Stimulated activated CD8-positive, alpha-beta memory T cell treated with anti-CD3 and anti-CD28 coated beads, Interleukin-2, amount 100 ng/mL, for 48 hours (primary cell): ENCODE measurements at regions not wholly inside any gene's neighbourhood (a gene's known extent, or its start where the extent isn't known, plus 50 kb on each side); places are given as distances from the start of the nearest gene placed in this dataset.

ENCODE experiments used
- DNase-seq, 2 donors: peaks; one replicate each; pipeline ENCODE4 v3.0.0-alpha.2; 2020; ENCODE audit warnings: low read depth in 2 of 2

GRCh38 chr13:31927219-31927653 lies 104.3 kb upstream of the FRY start:
- DNase-seq: no peak

DNA sequence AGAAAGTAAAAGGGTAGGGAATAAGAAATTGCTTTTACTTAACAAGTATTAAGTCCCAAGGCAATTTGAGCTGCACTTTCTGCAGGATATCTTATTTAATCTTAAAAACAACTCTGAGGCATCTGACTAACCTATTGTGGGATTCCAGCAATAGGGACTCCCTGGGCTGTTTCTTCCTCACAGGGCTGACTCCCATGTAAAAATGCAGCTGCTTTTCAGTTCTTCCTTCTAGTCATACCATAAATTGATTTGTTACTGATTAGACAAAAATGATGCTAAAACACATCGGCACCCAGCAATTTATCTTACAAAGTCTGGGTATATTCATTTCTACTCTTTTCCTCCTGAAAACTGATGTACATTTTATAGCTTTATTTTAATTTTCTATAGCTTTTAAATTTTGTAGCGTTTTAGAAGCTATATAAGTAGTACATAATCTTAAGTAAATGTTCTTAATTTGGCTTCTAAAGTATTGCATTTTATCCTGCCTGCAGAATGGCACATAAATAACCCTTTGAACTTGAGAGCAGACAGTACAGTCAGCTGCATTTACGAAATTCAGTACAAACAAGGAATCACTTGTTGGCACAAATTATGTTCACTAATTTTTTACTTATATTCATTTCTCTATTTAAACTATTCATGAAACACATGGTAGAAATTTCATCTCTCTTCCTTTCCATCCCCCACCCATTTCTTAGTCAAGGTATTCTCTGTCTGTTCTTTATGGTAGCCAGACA lies 102.4 kb upstream of the FRY start:
- DNase-seq: no peak

DNA sequence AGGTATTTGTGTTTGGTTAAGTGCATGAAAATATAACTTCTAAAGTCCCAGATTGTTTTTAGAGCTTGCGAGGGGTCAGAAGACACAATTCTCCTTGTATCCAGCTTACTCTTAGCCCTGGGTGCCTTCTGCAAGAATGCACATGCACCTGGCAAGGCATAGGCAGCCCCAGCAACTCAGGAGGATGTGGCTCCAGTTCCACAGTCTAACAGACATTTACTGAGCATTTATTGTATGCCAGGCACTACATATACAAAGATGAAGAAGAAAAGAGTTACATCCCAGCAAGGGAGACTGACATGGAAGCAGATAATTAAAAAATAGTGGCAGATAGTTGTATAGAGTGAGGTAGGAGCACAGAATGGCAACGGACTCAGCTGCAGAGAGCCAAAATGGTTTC lies 101.1 kb upstream of the FRY start:
- no peak for DNase-seq

DNA sequence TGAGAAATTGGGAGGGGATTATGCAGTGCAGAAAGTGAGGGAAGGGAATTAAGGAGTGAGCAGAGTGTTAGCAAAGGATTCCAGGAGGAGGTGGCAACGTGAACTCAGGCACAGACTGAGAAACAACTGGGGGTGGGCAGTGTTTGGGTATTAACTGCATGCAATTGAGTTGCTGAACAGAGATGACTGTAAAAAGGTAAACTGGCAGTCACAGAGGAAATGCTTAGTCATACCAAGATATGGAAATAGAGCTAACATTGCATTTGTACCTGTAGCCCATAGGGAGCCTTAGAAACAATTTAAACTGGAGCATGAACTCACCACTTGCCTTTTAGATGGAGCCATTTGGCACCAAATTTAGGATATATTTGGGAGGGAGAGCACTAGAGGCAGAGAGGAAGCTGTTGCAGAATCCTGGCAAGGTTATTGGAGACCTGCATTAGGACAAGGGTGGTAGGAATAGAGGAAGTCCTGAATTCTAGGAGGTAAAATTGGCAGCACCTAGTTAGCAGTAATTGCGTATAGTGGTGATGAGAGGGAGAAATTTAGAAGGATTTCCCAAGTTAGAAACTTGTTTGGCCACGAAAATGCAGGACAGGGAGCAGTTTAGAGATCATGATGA lies 100.6 kb upstream of the FRY start:
- DNase-seq: no peak

DNA sequence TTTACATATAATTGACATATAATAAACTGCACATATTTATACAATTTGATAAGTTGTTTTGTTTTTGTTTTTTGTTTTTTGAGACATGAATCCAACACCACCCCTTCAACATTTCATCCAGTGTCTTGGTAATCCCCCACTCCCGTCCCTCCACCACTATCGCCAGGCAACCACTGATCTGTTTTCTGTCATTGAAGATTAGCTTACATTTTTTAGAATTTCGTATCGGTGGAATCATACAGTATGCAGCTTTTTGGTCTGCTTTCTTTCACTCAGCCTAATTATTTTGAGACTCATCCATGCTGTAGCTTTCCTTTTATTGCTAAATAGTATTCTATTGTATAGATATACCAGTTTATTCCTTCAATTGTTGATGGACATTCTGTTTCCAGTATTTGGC lies 94.1 kb upstream of the FRY start:
- no peak for DNase-seq

- no peak for DNase-seq
Observed at GRCh38 chr13:31940076-31940475, 91.5 kb upstream of the FRY start.

DNA sequence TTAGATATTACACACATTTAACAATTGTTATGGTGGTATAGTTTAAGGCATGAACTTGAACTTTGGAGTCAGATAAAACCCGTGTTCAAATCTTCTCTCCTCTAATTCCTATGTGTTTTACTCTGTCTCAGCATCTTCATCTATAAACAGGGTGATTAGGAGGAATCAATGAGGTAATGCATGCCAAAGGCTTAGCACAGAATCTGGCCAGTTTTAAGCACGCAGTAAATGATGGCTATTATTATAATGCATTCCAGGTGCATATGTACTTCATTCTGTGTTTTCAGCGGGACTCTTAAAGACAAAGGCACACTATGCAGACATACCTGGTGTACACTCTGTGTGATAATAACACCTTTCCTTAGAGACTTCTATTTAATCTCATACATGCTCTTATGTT lies 88.0 kb upstream of the FRY start:
- DNase-seq: no peak

DNA sequence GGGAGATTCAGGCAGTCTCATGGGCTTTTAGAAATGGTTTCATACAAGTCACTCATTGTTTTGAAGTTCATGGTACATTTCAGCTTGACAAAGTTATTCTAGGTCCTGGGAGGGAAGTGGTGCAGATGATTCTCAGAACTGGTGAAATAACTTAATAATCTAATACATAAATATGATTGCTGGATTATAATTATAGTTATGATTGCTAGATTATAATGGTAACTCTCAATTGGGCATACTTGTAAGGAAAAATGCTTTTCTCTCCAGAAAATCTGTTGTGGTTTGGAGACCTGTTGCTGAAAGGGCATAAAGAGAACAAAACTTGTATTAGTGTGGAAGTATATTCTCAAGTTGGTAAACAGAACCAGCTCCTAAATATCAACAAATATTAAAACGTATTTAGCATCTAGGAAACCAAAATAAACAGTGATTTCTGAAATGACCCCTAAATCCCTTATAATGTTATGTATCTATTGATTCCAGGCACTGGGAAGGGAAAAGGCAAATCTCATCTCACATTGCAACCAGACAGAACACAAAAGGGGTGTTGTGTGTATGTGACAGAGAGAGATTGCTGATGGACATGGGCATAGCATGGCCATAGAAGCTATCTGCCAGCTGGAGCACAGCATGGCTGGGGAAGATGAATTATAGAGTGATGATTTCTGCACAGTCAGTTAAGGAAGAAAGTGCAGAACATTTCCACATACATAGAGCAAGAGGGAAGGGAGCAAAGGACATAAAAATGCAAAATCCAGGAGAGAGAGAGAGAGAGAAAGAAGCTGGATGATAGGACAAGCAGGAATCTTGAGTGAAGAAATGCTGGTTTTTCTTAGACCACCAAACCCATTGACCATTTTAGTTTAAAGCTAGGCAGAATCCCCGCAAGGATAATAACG lies 87.1 kb upstream of the FRY start:
- DNase-seq: no peak

GRCh38 chr13:31945202-31945961 lies 86.2 kb upstream of the FRY start:
- DNase-seq: no peak

DNA sequence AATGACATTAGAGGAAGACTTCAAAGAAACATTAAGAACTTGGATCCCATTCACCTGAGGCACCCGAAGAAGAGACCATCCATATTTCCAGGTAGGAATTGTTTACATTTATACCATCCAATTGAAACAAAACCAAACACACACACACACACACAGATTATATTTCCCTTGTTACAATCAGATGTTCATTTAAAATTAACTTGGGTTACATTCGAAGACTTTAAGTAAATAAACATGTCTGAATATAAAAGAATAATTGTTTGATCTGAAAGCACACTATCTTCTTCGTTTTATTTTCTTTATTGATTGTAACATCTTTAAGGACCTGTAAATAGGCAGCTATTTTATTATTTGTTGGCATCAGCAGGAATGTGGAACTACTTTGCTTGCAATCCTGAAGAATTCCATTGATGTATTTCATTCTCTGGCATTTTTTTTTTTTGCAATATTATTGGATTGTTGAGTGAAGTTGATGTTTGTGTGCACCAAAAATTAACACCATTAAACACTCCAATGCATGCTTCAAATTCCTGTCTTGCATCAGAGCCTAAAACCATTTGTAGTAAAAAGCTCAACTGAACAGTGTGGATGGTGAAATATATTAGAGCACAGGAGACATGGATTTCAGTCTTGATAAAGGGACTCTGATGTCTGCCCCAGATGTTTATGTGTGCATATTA lies 85.3 kb upstream of the FRY start:
- DNase-seq: no peak

DNA sequence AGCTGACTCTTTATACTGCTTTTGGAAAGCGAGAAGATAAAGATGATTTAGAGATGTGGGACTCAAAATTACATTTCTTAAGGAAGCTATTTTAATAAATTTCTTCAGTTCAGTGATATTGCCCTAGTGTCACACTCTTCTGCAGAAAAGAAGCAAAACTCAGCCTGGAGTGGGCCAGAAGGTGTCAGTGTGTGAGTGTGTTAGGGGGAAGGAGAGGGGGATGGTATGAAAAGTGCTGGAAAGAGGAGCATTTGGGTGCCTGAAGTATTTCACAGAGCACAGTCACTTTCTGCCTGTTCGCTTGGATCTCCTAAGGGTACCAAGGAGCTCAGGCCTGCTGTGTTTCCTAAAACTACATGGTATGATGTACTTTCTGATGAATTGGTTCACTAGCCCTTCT lies 84.5 kb upstream of the FRY start:
- DNase-seq: no peak

GRCh38 chr13:31947506-31947905 lies 84.1 kb upstream of the FRY start:
- no peak for DNase-seq

DNA sequence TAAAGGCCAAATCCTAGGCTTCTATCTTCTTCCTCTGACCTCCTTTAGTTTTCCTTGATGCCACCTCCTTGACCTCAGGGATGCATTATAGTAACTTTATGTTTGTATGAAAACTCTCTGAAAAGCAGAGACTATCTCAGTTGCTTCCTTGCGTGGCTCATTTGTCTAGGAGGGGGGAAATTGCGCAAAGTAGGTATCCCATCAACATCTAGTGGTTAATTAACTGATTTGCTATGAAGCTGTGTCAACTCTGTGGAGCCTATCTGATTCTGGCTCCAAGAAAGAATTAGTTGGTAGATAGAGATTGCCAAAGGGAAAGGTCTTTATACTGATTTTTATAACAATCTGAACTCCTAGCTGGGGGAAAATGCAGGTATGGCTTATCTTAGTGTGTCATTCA lies 82.1 kb upstream of the FRY start:
- no peak for DNase-seq

DNA sequence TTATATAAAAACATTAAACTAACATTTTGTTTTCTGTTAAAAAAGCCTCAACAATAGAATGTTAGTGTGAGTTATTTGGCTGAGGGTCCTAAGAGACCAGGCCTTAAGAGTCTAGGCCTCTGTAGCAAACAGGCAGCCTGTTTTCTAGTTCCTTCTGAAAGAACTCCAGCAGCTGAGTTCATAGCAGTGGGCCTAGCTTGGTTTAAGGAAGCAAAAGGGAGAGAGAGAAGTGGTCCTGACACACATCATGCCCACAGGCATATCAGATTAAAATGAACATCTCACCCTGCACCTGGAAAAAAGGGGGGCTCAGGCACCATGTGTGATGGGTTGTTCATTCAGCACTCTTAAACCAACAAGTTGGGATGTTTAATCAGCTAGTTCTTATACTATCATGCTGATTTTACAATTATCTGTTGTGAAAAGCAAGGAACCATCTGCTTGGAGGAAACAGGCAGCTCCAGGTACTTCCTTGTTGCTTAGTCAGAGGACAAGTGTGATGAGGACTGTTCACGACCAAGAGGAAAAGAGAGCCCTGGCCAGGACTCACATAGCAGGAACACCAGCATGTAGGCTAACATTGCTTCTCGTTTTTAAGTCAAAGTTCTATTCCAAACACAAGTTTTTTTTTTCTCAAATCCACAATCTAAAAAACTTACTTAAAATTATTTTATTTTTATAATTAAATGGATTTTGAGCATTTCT lies 81.3 kb upstream of the FRY start:
- no peak for DNase-seq

DNA sequence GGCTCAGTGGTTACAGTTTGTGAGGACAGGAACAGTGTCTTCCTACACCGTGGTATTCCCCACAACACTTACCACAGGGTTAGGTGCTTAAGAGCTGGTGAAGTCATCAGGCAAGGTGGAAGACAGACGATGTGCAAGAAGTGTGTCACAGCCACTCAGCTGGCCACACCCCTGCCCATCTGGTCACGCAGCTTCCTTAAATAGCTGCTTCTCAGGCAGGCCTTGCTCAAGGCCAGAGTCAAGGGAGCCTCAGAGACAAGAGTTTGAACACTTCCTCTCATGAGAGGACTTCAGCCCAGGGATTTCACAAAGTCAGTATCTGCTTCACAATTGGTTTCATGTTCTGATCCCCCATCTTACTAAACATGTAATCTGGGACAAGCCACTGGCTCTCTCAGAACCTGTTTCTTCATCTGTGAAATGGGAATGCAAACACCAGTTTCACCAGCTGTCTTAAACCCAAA lies 80.3 kb upstream of the FRY start:
- no peak for DNase-seq

- no peak for DNase-seq
Observed at GRCh38 chr13:31952641-31953380, 78.8 kb upstream of the FRY start.

DNA sequence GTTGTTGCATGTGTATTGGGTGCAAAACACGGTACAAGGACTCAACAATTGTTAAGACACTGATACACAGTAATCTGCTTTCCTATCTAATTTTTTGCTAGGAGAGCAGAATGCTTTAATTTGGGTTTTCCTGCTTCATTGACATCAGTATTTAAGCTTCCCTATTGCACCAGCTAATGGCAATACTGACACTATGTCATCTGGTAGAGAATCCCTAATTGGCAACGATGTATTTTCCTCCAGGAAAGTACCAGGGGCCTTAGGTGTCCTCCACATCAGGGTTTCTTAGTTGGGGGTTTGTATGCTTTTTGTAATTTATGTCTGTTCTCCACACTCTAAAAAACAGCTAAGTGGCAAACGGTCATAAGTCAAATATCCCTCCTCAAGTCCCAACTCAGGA lies 76.5 kb upstream of the FRY start:
- no peak for DNase-seq

- DNase-seq: no peak
Observed at GRCh38 chr13:31955741-31956140, 75.8 kb upstream of the FRY start.

DNA sequence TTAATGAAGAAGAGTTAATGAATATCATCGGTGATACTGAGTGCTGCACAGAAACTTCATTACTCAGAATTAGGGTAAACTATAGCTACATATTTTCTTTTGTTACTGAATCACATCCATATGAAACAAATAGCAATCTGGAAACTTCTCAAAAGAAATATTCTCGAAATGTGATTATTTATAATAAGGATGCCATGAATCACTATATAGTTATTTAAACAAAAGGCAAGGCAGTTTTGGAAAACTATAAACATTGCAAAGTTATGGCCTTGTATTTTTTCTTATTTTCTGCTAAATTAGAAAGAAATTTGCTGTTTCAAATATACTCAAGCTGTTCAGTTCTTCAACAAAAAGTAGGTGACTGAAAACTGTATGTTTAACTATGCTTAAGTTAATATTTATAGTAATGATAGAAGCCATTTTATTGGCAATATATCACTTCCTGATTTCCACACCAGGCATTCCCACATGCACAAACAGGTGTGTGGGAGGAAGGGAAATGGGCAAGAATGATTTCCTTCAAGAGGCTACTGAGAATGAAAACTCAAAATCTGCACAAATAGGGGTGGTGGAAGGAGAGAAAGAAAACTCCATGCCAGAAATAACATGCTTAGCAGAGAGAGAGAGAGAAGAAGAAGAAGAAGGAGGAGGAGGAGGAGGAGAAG lies 74.5 kb upstream of the FRY start:
- no peak for DNase-seq
